ENCODE measurements at regions not wholly inside any gene's neighbourhood (a gene's known extent, or its start where the extent isn't known, plus 50 kb on each side); places are given as distances from the start of the nearest gene placed in this dataset.

- no peaks in the 10 kb centered on the region for H3K36me3 ChIP-seq (ENCODE audit: control insufficient read depth, insufficient read depth, low read length)
- BruUV-seq (replicated peaks), result no TSS peak
- no peak overlapping the region for H2AFZ ChIP-seq (replicated peaks; ENCODE audit: low read length, poor library complexity)
- dilution Hi-C loops (cut with HindIII; ENCODE audit: low sequenced_read_pairs, unreplicated experiment) (no loop called here), in situ Hi-C loops (cut with MboI; ENCODE audit: low sequenced_read_pairs) (no loop called here), intact Hi-C loops (cut with micrococcal nuclease) (no loop called here)
- H3K18ac ChIP-seq (ENCODE audit: low read depth, low read length), result no peak overlapping the region
- no peaks in the 10 kb centered on the region for H4K20me1 ChIP-seq (ENCODE audit: insufficient read depth, low read length)
- no peak overlapping the region for H2BK120ac ChIP-seq (ENCODE audit: low read depth, low read length)
- H3K14ac ChIP-seq (replicated peaks; ENCODE audit: low read depth, low read length), result no peak overlapping the region
- H3K27me3 ChIP-seq (ENCODE audit: control insufficient read depth, insufficient read depth, low read length), result no peaks in the 10 kb centered on the region
- WGBS, 2 experiments (ENCODE audit: extremely low coverage in 2 of 2, insufficient read length in 1 of 2), result 60% methylated on average over 1 of the region's 4 CpGs; no CpG with 5 or more reads in 1 of the 2 experiments
- H3K4me2 ChIP-seq (ENCODE audit: low read depth, low read length), result no peak overlapping the region
- H2AK5ac ChIP-seq (ENCODE audit: low read depth, low read length), result no peak overlapping the region
- H3K9ac ChIP-seq (ENCODE audit: low read depth, low read length), result no peak overlapping the region
- no peak overlapping the region for H3K4me3 ChIP-seq (ENCODE audit: insufficient read depth, low read depth, low read length)
- no peak overlapping the region for H3K4ac ChIP-seq (ENCODE audit: low read depth, low read length)
- no peak overlapping the region for H4K8ac ChIP-seq (ENCODE audit: low read depth in 2 of 2, low read length in 2 of 2)
- no peaks in the 10 kb centered on the region for H3K79me1 ChIP-seq (ENCODE audit: low read depth in 1 of 2, low read length in 2 of 2)
- H2BK5ac ChIP-seq (ENCODE audit: low read depth, low read length, poor library complexity, severe bottlenecking), result no peak overlapping the region
- H2BK15ac ChIP-seq (ENCODE audit: low read depth, low read length), result no peak overlapping the region
- H4K91ac ChIP-seq (ENCODE audit: insufficient read depth, low read depth, low read length), result no peak overlapping the region
- H3K4me1 ChIP-seq (ENCODE audit: control insufficient read depth, insufficient read depth, low read length), result no peaks in the 10 kb centered on the region
- no peak overlapping the region for H3K27ac ChIP-seq (ENCODE audit: insufficient read depth, low read length)
- H2AK9ac ChIP-seq (replicated peaks; ENCODE audit: low read depth, low read length, poor library complexity), result no peak overlapping the region
- no peak overlapping the region for H3K23ac ChIP-seq (ENCODE audit: low read depth, low read length)
- ChIA-PET CTCF (no interaction called here), POLR2A (ENCODE audit: unreplicated experiment) (no interaction called here)
- no peaks in the 10 kb centered on the region for H3K9me1 ChIP-seq (ENCODE audit: insufficient read depth, low read length)
- H3K56ac ChIP-seq (ENCODE audit: extremely low read depth, insufficient read depth, low read length), result no peak overlapping the region
- ATAC-seq (ENCODE audit: low read depth), result no peak
- no peak overlapping the region for H2BK20ac ChIP-seq (ENCODE audit: low read depth, low read length)
- TF ChIP-seq CEBPB (IDR thresholded peaks at IDR 0.05; ENCODE audit: low read depth, low read length) (no peak), NFE2L2 (IDR thresholded peaks at IDR 0.05; ENCODE audit: low read depth, low read length) (no peak), RAD21 (IDR thresholded peaks at IDR 0.05; ENCODE audit: low read length) (no peak), USF2 (IDR thresholded peaks at IDR 0.05; ENCODE audit: low read depth, low read length) (no peak), CHD1 (IDR thresholded peaks at IDR 0.05; ENCODE audit: low read depth, low read length) (no peak), RCOR1 (IDR thresholded peaks at IDR 0.05; ENCODE audit: insufficient replicate concordance, low read length) (no peak), ELK1 (IDR thresholded peaks at IDR 0.05; ENCODE audit: borderline replicate concordance, low read depth, low read length) (no peak), SMC3 (IDR thresholded peaks at IDR 0.05; ENCODE audit: low read depth, low read length) (no peak), MAFK (IDR thresholded peaks at IDR 0.05; ENCODE audit: low read depth, low read length) (no peak), MAZ (IDR thresholded peaks at IDR 0.05; ENCODE audit: borderline replicate concordance, low read depth, low read length) (no peak), POLR2A (IDR thresholded peaks at IDR 0.05; ENCODE audit: low read depth, low read length) (no peak), MXI1 (IDR thresholded peaks at IDR 0.05; ENCODE audit: borderline replicate concordance, low read depth, low read length) (no peak), FOS (IDR thresholded peaks at IDR 0.05; ENCODE audit: low read depth, low read length) (no peak), BHLHE40 (IDR thresholded peaks at IDR 0.05; ENCODE audit: low read depth, low read length) (no peak), RFX5 (IDR thresholded peaks at IDR 0.05; ENCODE audit: low read depth, low read length) (no peak), CTCF (conservative IDR thresholded peaks at IDR 0.05; ENCODE audit: low read depth, low read length) (no peak)
- H4K5ac ChIP-seq (ENCODE audit: low read depth, low read length), result no peak overlapping the region
- no peaks in the 10 kb centered on the region for H3K9me3 ChIP-seq (ENCODE audit: control insufficient read depth, insufficient read depth, low read length)
- no peak for DNase-seq
Measured at GRCh38 chr5:89934069-89934468, 475.5 kb downstream of the CETN3 start.
